HG02798 (cell line): ENCODE measurements at regions not wholly inside any gene's neighbourhood (a gene's known extent, or its start where the extent isn't known, plus 50 kb on each side); places are given as distances from the start of the nearest gene placed in this dataset.

ENCODE experiments used
- ATAC-seq: cut with Tn5 transposase; IDR thresholded peaks from one replicate; pipeline ENCODE4 v1.9.1; 2021; ENCODE audit warnings: mild to moderate bottlenecking; ENCODE audit not compliant: unreplicated experiment, poor library complexity

GRCh38 chrX:116111497-116111896 is 59.0 kb upstream of the AGTR2 start:
- no peak for ATAC-seq

- ATAC-seq: peak; percentile 60
Observed at GRCh38 chrX:116111934-116112595, 58.5 kb upstream of the AGTR2 start.

- ATAC-seq: no peak
Observed at GRCh38 chrX:116114999-116115398, 55.5 kb upstream of the AGTR2 start.
